ENCODE measurements at regions not wholly inside any gene's neighbourhood (a gene's known extent, or its start where the extent isn't known, plus 50 kb on each side); places are given as distances from the start of the nearest gene placed in this dataset.

GRCh38 chr5:35473589-35473988 is 144.1 kb upstream of the SPEF2 start:
- H3K27ac ChIP-seq: no peak overlapping the region
- H3K4me3 ChIP-seq: no peak overlapping the region
- H3K4me1 ChIP-seq: no peaks in the 10 kb centered on the region
- TF ChIP-seq CTCF (IDR thresholded peaks at IDR 0.05): no peak
- intact Hi-C loops (cut with DNase I): no loop called here
- no peaks in the 10 kb centered on the region for H3K9me3 ChIP-seq
- no peaks in the 10 kb centered on the region for H3K27me3 ChIP-seq
- DNase-seq: no peak
- no peak overlapping the region for H3K9ac ChIP-seq (ENCODE audit: low read depth in 2 of 2, low read length in 2 of 2)
- H3K36me3 ChIP-seq: no peaks in the 10 kb centered on the region

DNA sequence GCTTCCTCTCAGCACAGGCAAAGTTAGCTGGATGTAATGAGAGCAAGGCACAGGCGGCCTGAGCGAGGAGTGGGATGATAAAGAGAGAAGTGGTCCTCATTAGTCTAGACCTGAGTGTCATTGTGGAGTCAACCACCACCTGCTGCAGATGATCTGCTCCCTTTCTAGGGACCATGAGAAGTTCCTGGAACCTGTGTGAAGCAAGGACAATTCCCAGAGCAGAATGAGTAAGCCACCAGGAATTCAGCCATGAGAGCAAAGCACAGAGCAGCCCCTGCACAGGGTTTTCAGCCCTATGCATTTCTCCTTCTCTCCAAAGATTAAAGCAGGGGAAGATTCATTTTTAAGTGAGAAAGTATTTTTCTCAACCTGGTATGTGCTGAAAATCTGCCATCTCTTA is 146.8 kb upstream of the SPEF2 start:
- no peak for TF ChIP-seq CTCF (IDR thresholded peaks at IDR 0.05)
- no peak overlapping the region for H3K4me3 ChIP-seq
- H3K4me1 ChIP-seq: no peaks in the 10 kb centered on the region
- no peak for DNase-seq
- intact Hi-C loops (cut with DNase I): no loop called here
- no peaks in the 10 kb centered on the region for H3K27me3 ChIP-seq
- no peak overlapping the region for H3K27ac ChIP-seq
- no peak overlapping the region for H3K9ac ChIP-seq (ENCODE audit: low read depth in 2 of 2, low read length in 2 of 2)
- no peaks in the 10 kb centered on the region for H3K9me3 ChIP-seq
- H3K36me3 ChIP-seq: no peaks in the 10 kb centered on the region

- H3K9me3 ChIP-seq: no peaks in the 10 kb centered on the region
- TF ChIP-seq CTCF (IDR thresholded peaks at IDR 0.05): no peak
- intact Hi-C loops (cut with DNase I): no loop called here
- no peaks in the 10 kb centered on the region for H3K27me3 ChIP-seq
- no peak for DNase-seq
- no peaks in the 10 kb centered on the region for H3K36me3 ChIP-seq
- no peak overlapping the region for H3K27ac ChIP-seq
- no peak overlapping the region for H3K4me3 ChIP-seq
- no peak overlapping the region for H3K9ac ChIP-seq (ENCODE audit: low read depth in 2 of 2, low read length in 2 of 2)
- no peaks in the 10 kb centered on the region for H3K4me1 ChIP-seq
These were observed 148.9 kb upstream of the SPEF2 start for GRCh38 chr5:35468811-35469210.

GRCh38 chr5:35466746-35467145 is 150.9 kb upstream of the SPEF2 start:
- no peak for TF ChIP-seq CTCF (IDR thresholded peaks at IDR 0.05)
- intact Hi-C loops (cut with DNase I): no loop called here
- Histone ChIP-seq H3K4me3 (no peak overlapping the region), H3K9me3 (no peaks in the 10 kb centered on the region), H3K9ac (ENCODE audit: low read depth in 2 of 2, low read length in 2 of 2) (no peak overlapping the region), H3K36me3 (no peaks in the 10 kb centered on the region), H3K27ac (no peak overlapping the region), H3K4me1 (no peaks in the 10 kb centered on the region), H3K27me3 (no peaks in the 10 kb centered on the region)
- DNase-seq: no peak

DNA sequence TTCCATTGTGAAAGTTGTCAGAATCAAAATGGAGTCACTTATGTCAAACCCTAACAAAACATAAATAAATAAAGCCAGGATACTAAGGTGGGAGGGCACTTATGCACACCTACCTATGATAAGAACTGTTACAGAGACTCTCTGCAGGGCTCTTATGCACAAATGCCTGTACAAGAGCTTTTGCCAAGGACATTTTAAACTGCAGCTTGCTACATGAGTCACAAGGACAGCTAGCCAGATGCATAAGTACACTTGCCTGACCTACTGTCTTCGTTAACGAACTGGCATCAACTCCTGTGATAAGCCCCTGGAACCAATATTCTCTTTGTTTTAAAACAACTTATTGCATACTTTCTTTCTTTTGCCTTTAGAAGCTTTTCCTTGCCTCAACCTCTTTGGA is 152.9 kb upstream of the SPEF2 start:
- intact Hi-C loops (cut with DNase I): no loop called here
- H3K9me3 ChIP-seq: no peaks in the 10 kb centered on the region
- no peaks in the 10 kb centered on the region for H3K27me3 ChIP-seq
- DNase-seq: no peak
- no peak overlapping the region for H3K27ac ChIP-seq
- H3K4me1 ChIP-seq: no peaks in the 10 kb centered on the region
- TF ChIP-seq CTCF (IDR thresholded peaks at IDR 0.05): no peak
- no peak overlapping the region for H3K9ac ChIP-seq (ENCODE audit: low read depth in 2 of 2, low read length in 2 of 2)
- no peaks in the 10 kb centered on the region for H3K36me3 ChIP-seq
- H3K4me3 ChIP-seq: no peak overlapping the region

- Histone ChIP-seq H3K27me3 (no peaks in the 10 kb centered on the region), H3K27ac (no peak overlapping the region), H3K4me3 (no peak overlapping the region), H3K9ac (ENCODE audit: low read depth in 2 of 2, low read length in 2 of 2) (no peak overlapping the region), H3K4me1 (no peaks in the 10 kb centered on the region), H3K9me3 (no peaks in the 10 kb centered on the region), H3K36me3 (no peaks in the 10 kb centered on the region)
- DNase-seq: no peak
- intact Hi-C loops (cut with DNase I): no loop called here
- TF ChIP-seq CTCF (IDR thresholded peaks at IDR 0.05): no peak
These were observed 156.1 kb upstream of the SPEF2 start for GRCh38 chr5:35461530-35461929.

Data from colonic mucosa (tissue), 4 donors.